Right atrium auricular region (tissue), 2 donors: ENCODE measurements at regions not wholly inside any gene's neighbourhood (a gene's known extent, or its start where the extent isn't known, plus 50 kb on each side); places are given as distances from the start of the nearest gene placed in this dataset.

Experiments
- DNase-seq: peaks from one replicate; pipeline ENCODE4 v3.0.0-alpha.2; 2019; ENCODE audit warnings: low spot score
- H3K27ac ChIP-seq, 2 donors: fragments of 200-600 bp; sonication (generic); 1 replicate in 1 of 2; 2 replicates in 1 of 2; pipeline ENCODE4 v1.5.1; 2016 to 2019
- H3K27me3 ChIP-seq, 2 donors: fragments of 200-600 bp; sonication (generic); one replicate each; pipeline versions ENCODE4 v1.5.1 to v1.6.0; 2017 to 2019
- H3K36me3 ChIP-seq: fragments of 200-600 bp; sonication (generic); one replicate; pipeline ENCODE4 v1.5.1; 2016
- H3K4me1 ChIP-seq, 2 donors: fragments of 200-600 bp; sonication (generic); one replicate each; pipeline versions ENCODE4 v1.5.1 to v1.6.0; 2017 to 2019
- H3K4me3 ChIP-seq, 2 donors: fragments of 200-600 bp; sonication (generic); 1 replicate in 1 of 2; 2 replicates in 1 of 2; pipeline ENCODE4 v1.5.1; 2017 to 2019; ENCODE audit warnings: mild to moderate bottlenecking in 1 of 2, moderate library complexity in 1 of 2
- H3K9me3 ChIP-seq, 2 donors: fragments of 200-600 bp; sonication (generic); one replicate each; pipeline ENCODE4 v1.5.1; 2019
- CTCF ChIP-seq, 2 donors: fragments of 200-600 bp; sonication (generic); IDR thresholded peaks; one replicate each; pipeline ENCODE4 v1.5.1; 2019; ENCODE audit warnings: antibody characterized with exemption in 2 of 2

GRCh38 chrX:18039023-18039422 is 177.9 kb upstream of the RAI2 start:
- H3K4me1 ChIP-seq, result no peaks in the 10 kb centered on the region
- H3K4me3 ChIP-seq, result no peak overlapping the region
- TF ChIP-seq CTCF (IDR thresholded peaks at IDR 0.05), result no peak
- H3K27me3 ChIP-seq, result no peaks in the 10 kb centered on the region
- no peak overlapping the region for H3K27ac ChIP-seq
- no peak for DNase-seq
- H3K36me3 ChIP-seq, result no peaks in the 10 kb centered on the region
- H3K9me3 ChIP-seq, result no peaks in the 10 kb centered on the region

GRCh38 chrX:18036394-18036793 is 175.3 kb upstream of the RAI2 start:
- H3K4me1 ChIP-seq, result no peaks in the 10 kb centered on the region
- no peak for DNase-seq
- no peaks in the 10 kb centered on the region for H3K27me3 ChIP-seq
- no peaks in the 10 kb centered on the region for H3K36me3 ChIP-seq
- no peak overlapping the region for H3K27ac ChIP-seq
- H3K9me3 ChIP-seq, result no peaks in the 10 kb centered on the region
- no peak overlapping the region for H3K4me3 ChIP-seq
- TF ChIP-seq CTCF (IDR thresholded peaks at IDR 0.05), result no peak

GRCh38 chrX:18034945-18035344 is 173.8 kb upstream of the RAI2 start:
- H3K4me3 ChIP-seq, result no peak overlapping the region
- H3K9me3 ChIP-seq, result no peaks in the 10 kb centered on the region
- DNase-seq, result no peak
- H3K27ac ChIP-seq, result no peak overlapping the region
- TF ChIP-seq CTCF (IDR thresholded peaks at IDR 0.05), result no peak
- H3K36me3 ChIP-seq, result no peaks in the 10 kb centered on the region
- no peaks in the 10 kb centered on the region for H3K27me3 ChIP-seq
- no peaks in the 10 kb centered on the region for H3K4me1 ChIP-seq

- H3K9me3 ChIP-seq, result no peaks in the 10 kb centered on the region
- no peak for DNase-seq
- TF ChIP-seq CTCF (IDR thresholded peaks at IDR 0.05), result no peak
- H3K4me1 ChIP-seq, result no peaks in the 10 kb centered on the region
- H3K4me3 ChIP-seq, result no peak overlapping the region
- no peaks in the 10 kb centered on the region for H3K36me3 ChIP-seq
- no peaks in the 10 kb centered on the region for H3K27me3 ChIP-seq
- H3K27ac ChIP-seq, result no peak overlapping the region
These were observed 173.4 kb upstream of the RAI2 start for GRCh38 chrX:18034504-18034903.

- Histone ChIP-seq H3K27me3 (no peaks in the 10 kb centered on the region), H3K36me3 (no peaks in the 10 kb centered on the region), H3K4me1 (no peaks in the 10 kb centered on the region), H3K27ac (no peak overlapping the region), H3K9me3 (no peaks in the 10 kb centered on the region), H3K4me3 (no peak overlapping the region)
- TF ChIP-seq CTCF (IDR thresholded peaks at IDR 0.05), result no peak
- DNase-seq, result no peak
These were observed 171.6 kb upstream of the RAI2 start for GRCh38 chrX:18032486-18033221.
